PC-3 (cell line): ENCODE measurements at regions not wholly inside any gene's neighbourhood (a gene's known extent, or its start where the extent isn't known, plus 50 kb on each side); places are given as distances from the start of the nearest gene placed in this dataset.

Experiments
- CTCF ChIP-seq: fragments of 300-600 bp; sonication (generic); conservative IDR thresholded peaks from 2 replicates; pipeline ENCODE4 v1.5.1; 2017; ENCODE audit warnings: antibody characterized with exemption, low read depth, mild to moderate bottlenecking, low read length
- EZH2 ChIP-seq: fragments of 300-600 bp; sonication (generic); IDR thresholded peaks from one replicate; pipeline ENCODE4 v1.6.1; 2017; ENCODE audit warnings: antibody characterized with exemption, mild to moderate bottlenecking, low read length; ENCODE audit not compliant: unreplicated experiment
- EZH2phosphoT487 ChIP-seq: fragments of 300-600 bp; sonication (generic); IDR thresholded peaks from 2 replicates; pipeline ENCODE4 v1.6.1; 2018; ENCODE audit warnings: mild to moderate bottlenecking, antibody characterized with exemption, low read length, borderline replicate concordance

- TF ChIP-seq CTCF (no peak), EZH2 (no peak), EZH2phosphoT487 (no peak)
Measured at GRCh38 chr3:144622845-144623244, 651.2 kb downstream of the DIPK2A start.
